AG09319 (cell line): ENCODE measurements at regions not wholly inside any gene's neighbourhood (a gene's known extent, or its start where the extent isn't known, plus 50 kb on each side); places are given as distances from the start of the nearest gene placed in this dataset.
A peak's percentile ranks its signal among the peaks of the same experiment; 100 is the strongest.

Source experiments
- DNase-seq: peaks from one replicate; pipeline ENCODE4 v3.0.0-alpha.2; 2010; ENCODE audit warnings: low read depth; ENCODE audit errors: extremely low read depth
- CTCF ChIP-seq: IDR thresholded peaks from 2 replicates; pipeline ENCODE4 v1.5.1; 2011; ENCODE audit warnings: low read depth, mild to moderate bottlenecking, inconsistent platforms, low read length, moderate library complexity

- no peak for DNase-seq
- no peak for TF ChIP-seq CTCF
These were observed 146.1 kb upstream of the HMHB1 start for GRCh38 chr5:143665866-143666265.

- no peak for TF ChIP-seq CTCF
- peak; percentile 7 for DNase-seq
These were observed 147.3 kb upstream of the HMHB1 start for GRCh38 chr5:143664623-143665022.

GRCh38 chr5:143663872-143664271, 148.1 kb upstream of the HMHB1 start:
- TF ChIP-seq CTCF = no peak
- no peak for DNase-seq

GRCh38 chr5:143662020-143662419, 149.9 kb upstream of the HMHB1 start:
- DNase-seq = no peak
- TF ChIP-seq CTCF = no peak

- no peak for TF ChIP-seq CTCF
- DNase-seq = no peak
These were observed 151.3 kb upstream of the HMHB1 start for GRCh38 chr5:143660625-143661024.

- no peak for DNase-seq
- TF ChIP-seq CTCF = no peak
These were observed 152.2 kb upstream of the HMHB1 start for GRCh38 chr5:143659599-143660238.

GRCh38 chr5:143658956-143659355, 153.0 kb upstream of the HMHB1 start:
- no peak for TF ChIP-seq CTCF
- no peak for DNase-seq
